WTC11 (cell line): ENCODE measurements at regions not wholly inside any gene's neighbourhood (a gene's known extent, or its start where the extent isn't known, plus 50 kb on each side); places are given as distances from the start of the nearest gene placed in this dataset.

Experiments used
- ATAC-seq: fragments of 200-7000 bp; cut with Tn5 transposase; 2 replicates; pipeline ENCODE4 v1.10.0; 2021; ENCODE audit warnings: mild to moderate bottlenecking, moderate library complexity
- CTCF ChIA-PET: fragments of 300-600 bp; sonication (Branson Sonifier 250); formaldehyde crosslinking; loops from one replicate; lab custom pipeline; 2021; ENCODE audit warnings: antibody characterized with exemption; lab: Charles Lee
- POLR2A ChIA-PET: fragments of 350-600 bp; sonication (Branson Sonifier 250); formaldehyde crosslinking; loops from one replicate; lab custom pipeline; 2021; ENCODE audit warnings: antibody characterized with exemption; lab: Charles Lee
- DNase-seq: peaks from one replicate; pipeline ENCODE4 v3.0.0; 2021; ENCODE audit warnings: low spot score
- H3K27ac Mint-ChIP-seq: 2 replicates; pipeline ENCODE4 v1.8.0; 2021; ENCODE audit warnings: mixed read lengths
- H3K27me3 Mint-ChIP-seq: 2 replicates; pipeline ENCODE4 v1.8.0; 2021; ENCODE audit warnings: low read depth, mild to moderate bottlenecking, moderate library complexity, mixed read lengths
- H3K36me3 Mint-ChIP-seq: 2 replicates; pipeline ENCODE4 v1.8.0; 2021; ENCODE audit warnings: mixed read lengths
- H3K4me1 Mint-ChIP-seq: 2 replicates; pipeline ENCODE4 v1.8.0; 2022; ENCODE audit warnings: mixed read lengths
- H3K4me3 Mint-ChIP-seq: 2 replicates; pipeline ENCODE4 v1.8.0; 2021; ENCODE audit warnings: mild to moderate bottlenecking, moderate library complexity, mixed read lengths
- H3K9me3 Mint-ChIP-seq: 2 replicates; pipeline ENCODE4 v1.8.0; 2021; ENCODE audit warnings: mixed read lengths
- AFF4 ChIP-seq: sonication (generic); formaldehyde crosslinking; IDR thresholded peaks from 2 replicates; pipeline ENCODE4 v1.8.1; 2023; ENCODE audit warnings: mild to moderate bottlenecking, missing genetic modification reagents, borderline replicate concordance
- ATF3 ChIP-seq: sonication (generic); formaldehyde crosslinking; conservative IDR thresholded peaks from 2 replicates; pipeline ENCODE4 v1.8.1; 2022; ENCODE audit warnings: mild to moderate bottlenecking, missing genetic modification reagents
- CDX4 ChIP-seq: fragments of 250-450 bp; sonication (Bioruptor Pico); IDR thresholded peaks from 2 replicates; pipeline ENCODE4 v1.9.0; 2021; ENCODE audit warnings: moderate library complexity, mild to moderate bottlenecking, inconsistent platforms, borderline replicate concordance
- CREM ChIP-seq: sonication (generic); formaldehyde crosslinking; IDR thresholded peaks from 2 replicates; pipeline ENCODE4 v1.8.1; 2022; ENCODE audit warnings: mild to moderate bottlenecking, missing genetic modification reagents, moderate library complexity
- HMGA2 ChIP-seq: fragments of 250-450 bp; sonication (Bioruptor Pico); IDR thresholded peaks from 2 replicates; pipeline ENCODE4 v1.4.0; 2021; ENCODE audit warnings: mild to moderate bottlenecking, moderate library complexity
- IRF1 ChIP-seq: sonication (generic); formaldehyde crosslinking; IDR thresholded peaks from 2 replicates; pipeline ENCODE4 v1.8.0; 2023; ENCODE audit warnings: missing genetic modification reagents
- JUN ChIP-seq: sonication (generic); formaldehyde crosslinking; IDR thresholded peaks from 2 replicates; pipeline ENCODE4 v1.8.0; 2023; ENCODE audit warnings: mild to moderate bottlenecking, missing genetic modification reagents
- MAX ChIP-seq: sonication (generic); formaldehyde crosslinking; IDR thresholded peaks from 2 replicates; pipeline ENCODE4 v1.8.0; 2022; ENCODE audit warnings: mild to moderate bottlenecking, missing genetic modification reagents
- MLX ChIP-seq: sonication (generic); formaldehyde crosslinking; IDR thresholded peaks from 2 replicates; pipeline ENCODE4 v1.8.1; 2023; ENCODE audit warnings: mild to moderate bottlenecking, missing genetic modification reagents, moderate library complexity
- OVOL2 ChIP-seq: fragments of 250-450 bp; sonication (Bioruptor Pico); IDR thresholded peaks from 2 replicates; pipeline ENCODE4 v1.9.0; 2021; ENCODE audit warnings: mild to moderate bottlenecking, borderline replicate concordance
- SOX15 ChIP-seq: fragments of 250-450 bp; sonication (Bioruptor Pico); IDR thresholded peaks from 2 replicates; pipeline ENCODE4 v1.9.0; 2021; ENCODE audit warnings: mild to moderate bottlenecking
- TP53 ChIP-seq: sonication (generic); formaldehyde crosslinking; IDR thresholded peaks from 2 replicates; pipeline ENCODE4 v1.8.1; 2023; ENCODE audit warnings: mild to moderate bottlenecking, missing genetic modification reagents
- USF1 ChIP-seq: sonication (generic); formaldehyde crosslinking; IDR thresholded peaks from 2 replicates; pipeline ENCODE4 v1.8.0; 2022; ENCODE audit warnings: mild to moderate bottlenecking, missing genetic modification reagents
- ZNF121 ChIP-seq: sonication (generic); formaldehyde crosslinking; IDR thresholded peaks from 2 replicates; pipeline ENCODE4 v1.8.0; 2023; ENCODE audit warnings: missing genetic modification reagents
- ZNF396 ChIP-seq: fragments of 250-450 bp; sonication (Bioruptor Pico); IDR thresholded peaks from 2 replicates; pipeline ENCODE4 v1.8.0; 2021; ENCODE audit warnings: mild to moderate bottlenecking, moderate library complexity, borderline replicate concordance
- ZNF416 ChIP-seq: fragments of 250-450 bp; sonication (Bioruptor Pico); IDR thresholded peaks from 2 replicates; pipeline ENCODE4 v1.9.0; 2021; ENCODE audit warnings: mild to moderate bottlenecking, inconsistent platforms
- ZNF425 ChIP-seq: fragments of 250-450 bp; sonication (Bioruptor Pico); conservative IDR thresholded peaks from 2 replicates; pipeline ENCODE4 v1.9.0; 2021; ENCODE audit warnings: mild to moderate bottlenecking
- ZNF671 ChIP-seq: fragments of 250-450 bp; sonication (Bioruptor Pico); IDR thresholded peaks from 2 replicates; pipeline ENCODE4 v1.8.0; 2021; ENCODE audit warnings: mild to moderate bottlenecking

- DNase-seq: no peak
- no peak for ATAC-seq
- TF ChIP-seq MLX (CRISPR knock-in tag): no peak
- no peak for TF ChIP-seq SOX15
- Mint-ChIP-seq H3K4me1 (no peaks in the 10 kb centered on the region), H3K9me3 (peaks cover 64% of the 10 kb centered on the region), H3K36me3 (peaks cover 51% of the 10 kb centered on the region), H3K27me3 (peaks cover 3% of the 10 kb centered on the region; the same call in 1 of the 2 replicates), H3K4me3 (no peak overlapping the region), H3K27ac (no peak overlapping the region)
- CTCF ChIA-PET: no interaction called here
- POLR2A ChIA-PET: no interaction called here
These were observed 1202.8 kb downstream of the ROBO2 start for GRCh38 chr3:78242724-78243123.

- H3K4me1 Mint-ChIP-seq: peaks cover 4% of the 10 kb centered on the region
- no peak for TF ChIP-seq ZNF121 (CRISPR knock-in tag)
- TF ChIP-seq ZNF671: no peak
- TF ChIP-seq ZNF396 (CRISPR knock-in tag): no peak
- TF ChIP-seq ATF3 (CRISPR knock-in tag): no peak
- TF ChIP-seq USF1 (CRISPR knock-in tag): no peak
- TF ChIP-seq HMGA2 (CRISPR knock-in tag): no peak
- TF ChIP-seq IRF1 (CRISPR knock-in tag): no peak
- no peak for TF ChIP-seq MAX
- TF ChIP-seq, all 79 proteins: peak for 0
- Mint-ChIP-seq H3K27ac (no peak overlapping the region), H3K27me3 (no peaks in the 10 kb centered on the region; the same call in 1 of the 2 replicates), H3K9me3 (peaks cover 58% of the 10 kb centered on the region), H3K36me3 (peaks cover 49% of the 10 kb centered on the region), H3K4me3 (no peak overlapping the region)
- DNase-seq (no peak), ATAC-seq (no peak)
- CTCF ChIA-PET: no interaction called here
- POLR2A ChIA-PET: interaction anchor here (0.6 kb wide), 1 partner anchor 362 kb away, joined by 6 read pairs; no protein-coding TSS in a partner anchor
These were observed 1204.2 kb downstream of the ROBO2 start for GRCh38 chr3:78244136-78244535.

GRCh38 chr3:78249294-78249693, 1209.4 kb downstream of the ROBO2 start:
- no peak overlapping the region for H3K27ac Mint-ChIP-seq
- H3K4me3 Mint-ChIP-seq: no peak overlapping the region
- no peaks in the 10 kb centered on the region for H3K27me3 Mint-ChIP-seq
- peaks cover 20% of the 10 kb centered on the region for H3K36me3 Mint-ChIP-seq
- CTCF ChIA-PET: no interaction called here
- peaks cover 18% of the 10 kb centered on the region for H3K4me1 Mint-ChIP-seq
- DNase-seq: no peak
- TF ChIP-seq JUN (CRISPR knock-in tag) (no peak), OVOL2 (CRISPR knock-in tag) (no peak)
- ATAC-seq: no peak
- peaks cover 21% of the 10 kb centered on the region for H3K9me3 Mint-ChIP-seq
- POLR2A ChIA-PET: no interaction called here

- peaks cover 32% of the 10 kb centered on the region for H3K4me1 Mint-ChIP-seq
- no peaks in the 10 kb centered on the region for H3K27me3 Mint-ChIP-seq
- H3K9me3 Mint-ChIP-seq: no peaks in the 10 kb centered on the region
- CTCF ChIA-PET: no interaction called here
- no peak overlapping the region for H3K27ac Mint-ChIP-seq
- ATAC-seq (no peak), DNase-seq (no peak)
- H3K4me3 Mint-ChIP-seq: no peak overlapping the region
- POLR2A ChIA-PET: no interaction called here
- no peak for TF ChIP-seq CDX4 (CRISPR knock-in tag)
- peak; percentile 98 for TF ChIP-seq HMGA2 (CRISPR knock-in tag)
- no peaks in the 10 kb centered on the region for H3K36me3 Mint-ChIP-seq
These were observed 1214.0 kb downstream of the ROBO2 start for GRCh38 chr3:78253860-78254259.

GRCh38 chr3:78255403-78255802, 1215.5 kb downstream of the ROBO2 start:
- Mint-ChIP-seq H3K4me1 (peaks cover 25% of the 10 kb centered on the region), H3K4me3 (no peak overlapping the region), H3K36me3 (no peaks in the 10 kb centered on the region), H3K9me3 (no peaks in the 10 kb centered on the region), H3K27ac (no peak overlapping the region), H3K27me3 (no peaks in the 10 kb centered on the region)
- ChIA-PET POLR2A (no interaction called here), CTCF (no interaction called here)
- ATAC-seq (no peak), DNase-seq (no peak)
- TF ChIP-seq AFF4: no peak
- no peak for TF ChIP-seq SOX15
- TF ChIP-seq TP53: no peak
- no peak for TF ChIP-seq CREM (CRISPR knock-in tag)
- no peak for TF ChIP-seq ZNF425 (CRISPR knock-in tag)
- no peak for TF ChIP-seq ZNF416 (CRISPR knock-in tag)
